Breast epithelium (tissue), 3 donors: ENCODE measurements at regions not wholly inside any gene's neighbourhood (a gene's known extent, or its start where the extent isn't known, plus 50 kb on each side); places are given as distances from the start of the nearest gene placed in this dataset.

Experiments
- POLR2A ChIP-seq: fragments of 450-650 bp; IDR thresholded peaks from one replicate; pipeline ENCODE4 v1.6.1; 2016; ENCODE audit warnings: antibody characterized with exemption, mild to moderate bottlenecking, moderate library complexity
- POLR2AphosphoS5 ChIP-seq, 3 donors: sonication (generic); formaldehyde crosslinking; IDR thresholded peaks; one replicate each; pipeline ENCODE4 v1.6.1; 2017; ENCODE audit warnings: antibody characterized with exemption in 3 of 3
- TF ChIP-seq, protein P1 (sequence below), 3 donors: fragments of 450-650 bp; IDR thresholded peaks; one replicate each; pipeline ENCODE4 v1.5.1; 2016 to 2017; ENCODE audit warnings: antibody characterized with exemption in 3 of 3, mild to moderate bottlenecking in 3 of 3, moderate library complexity in 3 of 3

DNA sequence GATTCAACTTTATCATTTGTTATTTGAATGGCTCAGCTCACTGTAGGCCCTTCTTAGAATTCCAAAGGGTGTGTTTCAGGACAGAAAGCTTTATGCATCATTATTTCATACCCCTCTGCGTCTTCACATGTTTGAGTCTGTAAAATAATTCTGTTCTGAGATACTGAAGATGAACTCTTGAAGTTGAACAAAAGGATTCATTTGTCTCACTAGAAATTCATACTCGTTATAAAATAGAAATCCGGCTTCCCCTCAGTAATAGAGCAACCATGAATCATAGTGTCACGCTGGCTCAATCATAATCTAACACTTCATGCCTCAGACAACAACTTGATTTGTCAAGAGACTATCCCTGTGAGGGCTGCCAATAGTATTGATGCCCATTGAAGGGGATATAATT lies 1015.4 kb upstream of the SEMA6D start:
- TF ChIP-seq, protein P1, sequence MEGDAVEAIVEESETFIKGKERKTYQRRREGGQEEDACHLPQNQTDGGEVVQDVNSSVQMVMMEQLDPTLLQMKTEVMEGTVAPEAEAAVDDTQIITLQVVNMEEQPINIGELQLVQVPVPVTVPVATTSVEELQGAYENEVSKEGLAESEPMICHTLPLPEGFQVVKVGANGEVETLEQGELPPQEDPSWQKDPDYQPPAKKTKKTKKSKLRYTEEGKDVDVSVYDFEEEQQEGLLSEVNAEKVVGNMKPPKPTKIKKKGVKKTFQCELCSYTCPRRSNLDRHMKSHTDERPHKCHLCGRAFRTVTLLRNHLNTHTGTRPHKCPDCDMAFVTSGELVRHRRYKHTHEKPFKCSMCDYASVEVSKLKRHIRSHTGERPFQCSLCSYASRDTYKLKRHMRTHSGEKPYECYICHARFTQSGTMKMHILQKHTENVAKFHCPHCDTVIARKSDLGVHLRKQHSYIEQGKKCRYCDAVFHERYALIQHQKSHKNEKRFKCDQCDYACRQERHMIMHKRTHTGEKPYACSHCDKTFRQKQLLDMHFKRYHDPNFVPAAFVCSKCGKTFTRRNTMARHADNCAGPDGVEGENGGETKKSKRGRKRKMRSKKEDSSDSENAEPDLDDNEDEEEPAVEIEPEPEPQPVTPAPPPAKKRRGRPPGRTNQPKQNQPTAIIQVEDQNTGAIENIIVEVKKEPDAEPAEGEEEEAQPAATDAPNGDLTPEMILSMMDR (IDR thresholded peaks at IDR 0.05) = no peak
- TF ChIP-seq POLR2AphosphoS5 (IDR thresholded peaks at IDR 0.05) (no peak), POLR2A (no peak)
